Endothelial cell (in vitro differentiated cells): ENCODE measurements at regions not wholly inside any gene's neighbourhood (a gene's known extent, or its start where the extent isn't known, plus 50 kb on each side); places are given as distances from the start of the nearest gene placed in this dataset.

Source experiments
- DNase-seq: peaks from one replicate; pipeline ENCODE4 v3.0.0; 2021; ENCODE audit warnings: low spot score
- H3K27ac Mint-ChIP-seq: one replicate; pipeline ENCODE4 v1.8.0; 2021; ENCODE audit warnings: mixed read lengths, inconsistent platforms; ENCODE audit not compliant: unreplicated experiment
- H3K27me3 Mint-ChIP-seq: one replicate; pipeline ENCODE4 v1.8.0; 2021; ENCODE audit warnings: mild to moderate bottlenecking, moderate library complexity, mixed read lengths, inconsistent platforms; ENCODE audit not compliant: unreplicated experiment
- H3K36me3 Mint-ChIP-seq: one replicate; pipeline ENCODE4 v1.8.0; 2021; ENCODE audit warnings: mild to moderate bottlenecking, low read depth, mixed read lengths, inconsistent platforms; ENCODE audit not compliant: unreplicated experiment
- H3K4me1 Mint-ChIP-seq: one replicate; pipeline ENCODE4 v1.8.0; 2021; ENCODE audit warnings: mild to moderate bottlenecking, mixed read lengths, inconsistent platforms; ENCODE audit not compliant: unreplicated experiment
- H3K4me3 Mint-ChIP-seq: one replicate; pipeline ENCODE4 v1.8.0; 2021; ENCODE audit warnings: mild to moderate bottlenecking, mixed read lengths, inconsistent platforms; ENCODE audit not compliant: unreplicated experiment
- H3K9me3 Mint-ChIP-seq: one replicate; pipeline ENCODE4 v1.8.0; 2021; ENCODE audit warnings: mixed read lengths, inconsistent platforms; ENCODE audit not compliant: unreplicated experiment
- CTCF ChIP-seq: fragments of 200-600 bp; sonication (generic); IDR thresholded peaks from one replicate; pipeline ENCODE4 v1.5.0; 2021; ENCODE audit warnings: antibody characterized with exemption; ENCODE audit not compliant: unreplicated experiment

- Mint-ChIP-seq H3K4me1 (no peaks in the 10 kb centered on the region), H3K9me3 (no peaks in the 10 kb centered on the region), H3K27me3 (no peaks in the 10 kb centered on the region), H3K4me3 (no peak overlapping the region), H3K27ac (no peak overlapping the region), H3K36me3 (no peaks in the 10 kb centered on the region)
- no peak for TF ChIP-seq CTCF
- no peak for DNase-seq
These were observed 168.9 kb downstream of the FASLG start for GRCh38 chr1:172827841-172828240.

- Mint-ChIP-seq H3K4me3 (no peak overlapping the region), H3K27ac (no peak overlapping the region), H3K4me1 (no peaks in the 10 kb centered on the region), H3K9me3 (no peaks in the 10 kb centered on the region), H3K27me3 (no peaks in the 10 kb centered on the region), H3K36me3 (no peaks in the 10 kb centered on the region)
- DNase-seq: no peak
- TF ChIP-seq CTCF: no peak
These were observed 173.3 kb downstream of the FASLG start for GRCh38 chr1:172832006-172832725.

DNA sequence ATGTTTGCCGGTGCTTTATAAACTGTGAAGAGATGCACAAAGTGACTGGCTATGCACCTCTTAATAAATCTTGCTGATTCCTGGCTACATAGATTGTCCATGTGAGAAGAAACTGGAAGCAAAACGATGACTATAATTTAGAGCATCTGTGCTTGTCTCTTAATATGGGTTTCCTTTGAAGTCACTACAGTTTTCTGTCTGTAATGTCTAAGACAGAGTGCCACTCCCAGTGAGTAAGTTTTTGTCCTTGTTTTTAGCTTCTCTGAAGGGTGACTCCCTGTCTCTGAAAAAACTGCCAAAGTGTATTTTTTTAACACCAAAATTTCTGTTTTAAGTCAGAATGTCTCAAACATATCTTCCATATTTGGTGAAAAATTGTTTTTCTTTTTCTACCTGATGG, 175.1 kb downstream of the FASLG start:
- Mint-ChIP-seq H3K4me1 (no peaks in the 10 kb centered on the region), H3K9me3 (no peaks in the 10 kb centered on the region), H3K27me3 (no peaks in the 10 kb centered on the region), H3K4me3 (no peak overlapping the region), H3K27ac (no peak overlapping the region), H3K36me3 (no peaks in the 10 kb centered on the region)
- no peak for DNase-seq
- TF ChIP-seq CTCF: no peak

DNA sequence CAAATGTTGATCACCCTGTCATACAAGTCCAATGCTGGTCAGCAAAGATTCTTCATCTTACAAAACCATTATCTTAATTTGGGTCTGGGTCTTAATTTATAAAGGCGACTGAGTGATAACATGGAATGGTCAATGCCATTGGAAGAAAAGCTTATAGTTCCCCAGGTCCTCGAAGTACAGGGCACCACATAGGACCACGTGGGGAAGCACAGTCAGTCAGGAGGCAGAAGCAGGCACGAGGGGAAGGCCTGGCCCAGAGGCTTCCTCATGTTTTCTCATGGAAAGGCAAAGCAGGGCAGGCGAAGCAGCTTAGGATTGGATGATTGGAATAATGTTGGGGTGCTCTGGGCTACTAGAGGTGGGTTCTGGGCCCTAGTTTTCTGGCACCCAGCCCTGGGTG, 175.7 kb downstream of the FASLG start:
- no peak for TF ChIP-seq CTCF
- no peaks in the 10 kb centered on the region for H3K9me3 Mint-ChIP-seq
- H3K4me1 Mint-ChIP-seq: no peaks in the 10 kb centered on the region
- H3K36me3 Mint-ChIP-seq: no peaks in the 10 kb centered on the region
- no peaks in the 10 kb centered on the region for H3K27me3 Mint-ChIP-seq
- H3K4me3 Mint-ChIP-seq: no peak overlapping the region
- H3K27ac Mint-ChIP-seq: no peak overlapping the region
- DNase-seq: no peak

DNA sequence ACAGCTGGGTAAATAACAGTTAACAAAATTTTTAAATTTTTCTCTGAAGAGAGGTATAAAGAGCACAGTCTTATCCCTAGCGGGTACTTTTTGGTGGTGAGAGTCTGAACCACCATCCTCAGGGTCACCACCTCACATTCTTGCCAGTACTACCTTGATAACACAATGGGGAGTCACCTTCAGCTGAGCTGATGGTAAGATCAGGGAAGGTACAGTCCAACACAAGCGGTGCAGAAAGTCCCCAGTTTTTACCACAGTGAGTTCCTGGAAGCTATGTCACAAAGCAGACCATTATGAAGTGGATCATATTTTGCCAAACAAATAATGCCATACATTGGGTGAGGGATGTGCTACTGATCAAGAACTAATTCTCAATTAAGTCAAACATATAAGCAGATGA, 176.9 kb downstream of the FASLG start:
- Mint-ChIP-seq H3K9me3 (no peaks in the 10 kb centered on the region), H3K27me3 (no peaks in the 10 kb centered on the region), H3K36me3 (no peaks in the 10 kb centered on the region), H3K4me1 (no peaks in the 10 kb centered on the region), H3K27ac (no peak overlapping the region), H3K4me3 (no peak overlapping the region)
- no peak for DNase-seq
- TF ChIP-seq CTCF: no peak
